Fibroblast of skin of left biceps (primary cell): ENCODE measurements at regions not wholly inside any gene's neighbourhood (a gene's known extent, or its start where the extent isn't known, plus 50 kb on each side); places are given as distances from the start of the nearest gene placed in this dataset.

ENCODE experiments used
- DNase-seq, 2 experiments: peaks; one replicate each; pipeline ENCODE4 v3.0.0-alpha.2; 2013; ENCODE audit warnings: low read depth in 2 of 2

DNA sequence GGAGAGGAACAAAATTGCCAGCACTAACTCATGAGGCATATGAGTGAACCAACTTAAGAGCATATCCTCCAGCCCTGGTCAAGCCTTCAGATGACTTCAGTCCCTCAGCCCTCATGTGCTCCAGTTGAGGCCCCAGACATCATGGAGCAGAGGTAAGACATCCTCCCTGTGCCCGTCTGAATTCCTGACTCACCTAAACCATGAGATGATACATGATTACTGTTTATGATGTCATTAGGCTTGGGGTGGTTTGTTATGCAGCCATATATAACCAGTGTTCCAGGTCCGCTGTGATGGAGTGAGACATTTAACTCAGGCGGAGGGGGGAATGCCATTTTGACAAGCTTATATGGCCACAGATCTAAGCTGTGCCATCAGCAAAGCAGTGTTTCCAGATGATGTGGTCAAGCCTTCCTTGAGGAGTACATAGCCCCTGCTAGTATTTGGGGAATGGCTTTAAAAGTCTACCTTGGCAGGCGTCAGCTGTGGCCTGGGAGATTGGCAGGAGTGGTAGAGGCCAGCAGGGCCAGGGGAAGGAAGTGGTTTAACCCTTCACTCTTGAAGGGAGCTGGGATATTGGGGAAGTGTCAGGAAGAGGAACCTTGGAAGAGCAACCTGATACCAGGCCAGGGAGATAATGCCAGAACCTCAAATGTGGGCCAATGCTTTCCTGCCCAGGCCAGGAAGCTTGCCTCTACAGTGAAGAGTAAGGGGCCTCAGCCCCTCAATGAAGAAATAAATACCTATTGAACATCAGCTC is 343.0 kb upstream of the PODXL start:
- no peak for DNase-seq

DNA sequence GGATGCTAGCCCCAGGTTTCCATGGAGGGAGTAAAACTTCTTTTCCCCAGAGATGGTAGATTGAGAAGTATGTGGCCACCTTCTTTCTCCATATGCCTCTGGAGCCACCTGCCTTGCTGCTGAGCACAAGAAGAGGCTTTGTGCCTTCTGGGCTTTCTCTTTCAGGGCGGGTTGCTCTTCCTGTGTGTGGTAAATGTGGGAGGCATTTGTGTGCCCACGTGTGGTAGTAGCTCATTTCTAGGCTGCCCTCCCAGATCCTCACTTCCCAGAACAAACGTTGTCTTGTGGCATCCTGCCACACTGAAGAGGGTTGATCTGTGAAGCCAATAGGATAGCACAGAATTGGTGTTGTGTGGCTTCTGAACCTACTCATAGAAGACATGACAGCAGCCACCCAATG is 342.0 kb upstream of the PODXL start:
- no peak for DNase-seq

DNA sequence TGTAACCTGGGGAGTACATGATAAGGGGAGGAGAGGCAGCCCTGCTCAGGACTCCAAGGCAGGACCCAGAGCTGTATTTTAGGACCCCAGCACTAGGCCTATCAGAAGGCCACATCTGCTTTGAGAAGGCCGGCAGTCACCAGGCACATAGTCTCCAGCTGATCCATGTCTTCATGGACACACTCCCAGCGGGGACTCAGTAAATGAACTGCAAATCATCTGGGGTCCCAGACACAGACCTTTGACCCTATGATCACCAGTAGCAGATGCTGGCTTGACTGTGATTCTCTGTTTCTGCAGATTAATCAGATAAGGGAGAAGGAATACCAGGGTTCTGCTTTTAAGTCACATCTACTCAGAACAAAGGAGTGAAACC is 341.4 kb upstream of the PODXL start:
- DNase-seq = no peak

DNA sequence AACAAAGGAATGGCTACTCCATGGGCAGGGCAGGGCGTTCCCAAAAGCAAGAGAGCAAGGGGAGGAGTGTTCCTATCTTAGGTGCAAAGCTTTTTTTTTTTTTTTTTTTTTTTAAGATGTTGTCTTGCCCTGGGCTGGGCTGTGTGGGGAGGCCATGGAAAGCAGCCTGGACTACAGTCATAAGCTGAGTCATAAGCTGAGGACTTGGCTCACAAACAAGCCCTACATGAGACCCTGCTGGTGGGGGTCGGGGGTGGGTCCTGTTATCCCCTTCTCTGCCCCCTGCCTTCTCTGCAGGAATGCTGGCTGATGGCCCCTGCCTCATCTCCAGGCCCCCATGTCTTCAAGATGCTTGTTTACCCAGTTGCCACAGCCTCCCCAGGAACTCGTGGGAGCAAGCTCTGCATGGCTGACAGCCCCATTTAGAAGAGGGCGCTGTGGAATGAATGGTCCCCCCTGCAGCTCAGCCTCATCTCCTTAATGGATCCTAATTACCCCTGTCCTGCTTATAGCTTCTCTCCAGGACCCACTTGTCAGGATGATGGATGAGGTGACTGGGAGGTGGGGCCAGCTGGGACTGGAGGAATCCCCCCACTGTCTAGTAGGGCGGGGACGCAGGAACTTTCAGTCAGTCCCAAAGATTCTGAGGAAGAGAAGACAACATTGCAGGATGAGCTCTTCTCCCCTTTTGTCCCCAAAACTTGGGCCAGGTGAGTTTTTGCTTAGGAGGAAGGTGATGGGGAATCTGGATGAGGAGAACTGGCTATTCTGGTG is 340.8 kb upstream of the PODXL start:
- peak; percentile 42 to 50 for DNase-seq

DNA sequence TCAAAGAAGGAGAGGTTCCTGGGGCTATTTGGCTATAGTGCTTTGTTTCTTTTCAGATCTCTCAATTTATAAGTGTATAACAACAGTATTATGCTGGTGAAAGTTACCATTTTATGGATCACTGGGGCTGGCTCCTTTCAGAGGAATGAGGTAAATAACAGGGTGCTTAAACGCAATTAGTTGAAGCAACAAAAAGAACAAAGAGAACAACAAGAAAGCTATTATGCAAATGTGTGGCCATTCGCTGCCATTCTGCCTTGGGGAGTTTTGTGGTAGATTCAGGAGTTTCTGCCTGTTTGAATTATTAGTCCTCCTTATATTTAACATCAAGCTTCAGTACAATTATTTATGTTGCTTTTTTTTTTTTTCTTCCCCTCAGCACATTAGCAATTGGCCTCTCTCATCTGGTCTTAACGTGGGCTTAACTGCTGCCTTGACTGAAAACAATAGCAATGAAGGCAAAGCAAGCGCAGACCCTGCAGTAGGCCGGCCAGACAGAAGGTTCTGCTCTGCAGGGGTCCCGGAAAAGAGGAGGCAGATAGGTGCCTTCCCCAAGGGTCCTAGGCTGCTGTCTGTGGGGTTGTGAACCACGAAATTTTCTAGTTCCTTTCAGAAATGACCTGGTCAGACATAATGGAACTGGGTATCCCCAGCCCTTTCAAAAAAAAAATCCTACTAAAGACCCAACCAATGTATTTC is 339.9 kb upstream of the PODXL start:
- no peak for DNase-seq

DNA sequence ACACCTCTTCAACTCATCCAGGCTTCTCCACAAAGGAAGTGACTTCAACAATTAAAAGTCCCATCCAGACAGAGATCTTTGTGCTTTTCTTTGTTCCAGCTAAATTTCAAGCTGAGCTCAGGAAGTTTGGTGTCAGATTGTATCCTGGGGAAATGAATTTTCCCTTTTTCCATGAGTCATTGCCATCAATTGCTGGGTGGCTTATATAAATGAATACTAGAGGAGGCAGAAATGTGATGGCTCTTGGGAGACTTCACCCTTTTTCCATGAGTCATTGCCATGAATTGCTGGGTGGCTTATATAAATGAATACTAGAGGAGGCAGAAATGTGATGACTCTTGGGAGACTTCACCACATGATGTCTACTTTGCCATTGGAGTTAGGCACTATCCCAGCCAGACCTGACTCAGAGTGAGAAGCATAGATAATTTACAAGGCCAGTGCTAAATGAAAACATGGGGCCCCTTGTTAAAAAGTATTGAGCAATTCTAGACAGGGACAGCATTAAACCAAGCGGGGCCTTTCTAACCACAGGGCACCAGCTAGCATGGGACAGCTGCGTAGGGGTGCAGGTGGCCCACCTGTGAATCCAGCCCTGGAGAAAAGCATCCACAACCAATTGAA is 339.2 kb upstream of the PODXL start:
- DNase-seq = peak; percentile 89

DNA sequence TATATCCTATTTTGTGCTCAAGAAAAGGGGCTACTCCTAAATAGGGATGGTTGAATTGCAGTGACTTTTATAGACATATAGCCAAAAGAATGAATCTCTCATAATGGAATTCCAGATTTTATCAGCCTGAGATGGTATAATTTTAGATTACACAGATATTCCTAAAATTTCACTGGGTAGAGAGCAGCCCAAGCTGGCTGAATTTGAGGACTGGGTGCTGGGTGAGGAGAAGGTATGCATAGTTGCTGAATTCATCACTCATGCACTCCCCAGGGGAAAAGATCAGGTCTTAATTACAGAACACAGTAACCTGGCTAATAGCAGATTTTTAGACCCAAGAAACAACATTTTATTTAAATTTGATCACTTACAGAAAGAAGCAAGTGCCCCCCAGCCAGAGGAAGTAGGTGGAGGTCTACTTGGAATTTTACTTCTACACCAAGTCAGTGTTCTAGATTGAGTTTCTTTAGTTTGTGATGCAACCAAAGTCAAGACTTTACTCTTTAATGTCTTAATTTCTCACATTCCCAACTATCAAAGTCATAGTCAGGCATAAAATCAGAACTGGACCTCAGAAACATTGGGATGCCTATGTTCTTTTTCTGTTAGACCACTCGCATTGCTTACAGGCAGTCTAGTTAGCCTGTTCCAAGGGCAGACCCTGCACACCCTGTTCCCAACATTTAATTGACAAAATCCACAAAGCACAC is 337.4 kb upstream of the PODXL start:
- peak; percentile 12 to 29 for DNase-seq

DNA sequence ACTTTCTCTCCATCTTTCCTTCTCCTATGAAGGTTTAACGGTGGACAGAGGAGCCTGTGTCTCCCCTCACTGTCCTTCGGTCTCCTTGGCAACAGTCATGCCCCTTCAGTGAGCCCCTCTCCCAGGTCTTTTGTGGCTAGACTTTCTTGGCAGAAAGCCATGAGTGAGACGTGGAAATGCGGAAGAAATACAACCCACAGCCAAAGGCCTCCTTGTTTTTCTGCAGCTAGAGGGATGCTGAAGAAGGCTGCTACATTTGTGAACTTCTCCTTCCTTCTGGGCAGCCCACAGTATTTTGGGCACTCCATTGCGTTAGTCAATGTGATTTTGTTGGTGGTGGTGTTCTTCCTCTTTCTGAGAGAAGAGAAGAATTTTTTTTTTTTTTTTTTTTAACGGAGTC is 333.7 kb upstream of the PODXL start:
- DNase-seq = no peak

DNA sequence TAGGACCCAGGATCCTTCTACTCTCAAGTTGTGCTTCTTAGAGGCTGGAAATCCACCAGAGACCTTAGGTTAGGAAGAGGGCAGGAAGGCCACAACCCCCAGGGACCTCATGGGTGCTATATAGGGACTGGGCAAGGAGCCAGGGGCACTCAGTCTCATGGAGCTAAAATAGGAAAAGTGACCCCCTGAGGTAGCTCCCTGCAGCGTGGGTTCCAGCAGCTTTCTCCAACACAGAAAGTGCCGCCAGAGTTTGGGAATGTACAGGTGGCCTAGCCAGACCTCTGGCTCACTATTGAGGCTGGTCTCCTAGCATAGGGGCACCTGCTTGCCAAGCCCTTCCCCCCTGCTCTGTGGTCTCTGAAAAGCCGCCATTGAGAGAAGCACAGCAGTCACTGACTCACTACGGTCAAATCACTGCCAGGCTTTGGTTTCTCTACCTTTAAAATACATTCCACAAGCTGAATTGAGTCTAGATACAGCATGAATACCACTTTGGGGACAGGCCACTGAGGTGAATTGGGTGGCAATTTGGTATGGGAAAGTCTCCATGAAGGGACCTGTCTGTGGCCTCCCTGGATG is 333.2 kb upstream of the PODXL start:
- no peak for DNase-seq

DNA sequence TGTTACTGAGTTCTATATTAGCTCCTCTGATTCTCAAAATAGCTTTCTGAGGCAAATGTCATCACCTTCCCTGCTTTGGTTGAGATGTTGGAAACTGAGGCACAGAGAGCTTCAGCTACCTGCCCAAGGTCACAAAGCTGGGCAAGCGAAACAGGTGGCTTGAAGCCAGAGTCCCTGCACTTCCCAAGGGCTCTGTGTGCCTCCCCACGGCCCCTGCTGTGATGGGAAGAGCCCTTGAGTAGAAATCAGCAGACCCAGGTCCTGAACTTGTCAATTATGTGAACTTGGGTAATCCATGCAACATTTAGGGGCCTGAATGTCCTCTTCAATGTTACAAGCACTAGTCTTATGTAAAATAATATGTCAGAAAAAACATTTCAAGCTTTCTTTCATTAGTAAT is 327.3 kb upstream of the PODXL start:
- no peak for DNase-seq

DNA sequence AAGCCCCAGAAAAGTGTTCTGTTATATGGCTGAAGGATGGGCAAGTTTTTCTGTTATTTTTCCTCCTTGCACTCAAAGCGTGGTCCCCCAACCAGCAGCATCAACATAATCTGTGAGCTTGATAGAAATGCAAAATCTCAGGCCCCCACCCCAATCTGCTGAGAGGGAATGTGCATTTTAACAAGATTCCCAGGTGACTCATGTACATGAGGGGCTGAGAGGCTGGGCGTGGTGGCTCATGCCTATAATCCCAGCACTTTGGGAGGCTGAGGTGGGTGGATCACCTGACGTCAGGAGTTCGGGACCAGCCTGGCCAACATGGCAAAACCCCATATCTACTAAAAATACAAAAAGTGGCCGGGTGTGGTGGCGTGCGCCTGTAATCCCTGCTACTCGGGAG is 326.8 kb upstream of the PODXL start:
- DNase-seq = no peak

DNA sequence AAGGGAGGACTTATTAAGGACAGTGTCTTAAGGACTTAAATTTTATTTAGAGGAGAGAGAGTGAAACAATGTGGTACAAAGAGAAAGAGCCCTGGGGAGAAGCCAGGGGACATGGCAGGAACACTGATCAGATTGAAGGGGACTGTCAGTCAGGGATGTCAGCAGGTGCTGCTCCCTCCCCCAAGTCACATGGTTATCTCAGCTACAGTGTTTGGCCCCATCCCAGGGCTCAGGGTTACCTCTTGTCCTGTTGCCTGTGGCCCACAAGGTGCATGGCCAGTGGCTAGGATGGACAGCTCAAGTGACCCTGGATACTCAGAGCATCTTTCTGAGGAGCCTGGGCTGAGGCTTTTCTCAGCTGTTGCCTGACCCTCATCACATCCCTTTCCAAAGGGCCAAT is 325.9 kb upstream of the PODXL start:
- DNase-seq = no peak

DNA sequence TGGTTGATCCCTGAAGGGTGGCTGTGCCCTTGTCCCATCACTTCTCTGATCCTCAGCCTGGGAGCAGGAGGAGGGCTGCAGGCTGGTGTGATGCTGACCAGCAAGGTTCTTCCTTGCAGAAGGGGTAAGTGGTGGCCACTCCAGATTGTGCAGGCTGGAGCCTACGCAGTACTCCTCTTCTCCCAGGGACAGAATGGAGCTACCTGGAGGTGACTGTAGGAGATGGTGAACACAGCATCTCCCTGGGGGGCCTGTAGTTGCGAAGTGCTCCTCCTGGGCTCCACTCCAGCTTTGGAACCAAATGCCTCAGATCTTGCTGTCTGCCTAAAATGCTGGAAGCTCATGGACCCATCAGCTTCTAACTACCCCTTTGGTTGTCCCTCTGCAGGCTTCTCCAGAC is 323.6 kb upstream of the PODXL start:
- no peak for DNase-seq

DNA sequence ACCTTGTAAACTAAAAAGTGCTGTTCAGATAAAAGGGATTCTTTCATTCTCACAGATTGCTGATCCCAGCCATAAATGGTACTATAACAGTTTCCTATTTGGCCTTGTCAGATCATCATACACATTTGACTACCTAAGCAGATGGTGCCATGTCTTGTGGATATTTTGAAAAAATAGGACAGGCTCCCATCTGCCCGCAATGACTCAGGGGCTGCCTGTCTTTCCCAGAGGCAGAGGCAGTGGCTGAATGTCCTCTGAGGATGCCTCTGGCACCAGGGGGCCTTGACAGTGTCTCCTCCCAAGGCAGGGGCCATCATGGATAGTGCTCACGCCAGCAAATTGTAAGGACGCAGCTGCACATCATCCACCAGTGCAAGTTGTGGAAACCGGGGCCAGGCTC is 323.0 kb upstream of the PODXL start:
- no peak for DNase-seq

DNA sequence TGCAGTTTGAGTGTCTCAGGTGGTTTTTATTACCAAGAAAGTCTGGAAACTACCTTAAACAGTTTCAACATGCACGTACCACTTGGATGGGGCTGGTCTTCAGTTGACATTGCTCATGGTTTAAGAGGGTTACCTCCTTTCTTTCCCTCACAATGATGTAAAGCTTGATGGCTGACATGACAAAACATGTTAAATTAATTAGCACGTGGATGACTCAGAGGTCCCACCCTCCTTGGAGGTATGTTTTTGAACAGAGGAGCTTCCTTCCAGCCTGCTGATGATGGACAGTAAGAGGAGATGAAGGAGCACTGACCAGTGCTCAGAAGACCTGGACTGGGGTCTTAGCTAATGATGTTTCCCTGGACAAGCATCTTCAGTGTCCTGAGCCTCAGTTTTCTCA is 322.3 kb upstream of the PODXL start:
- DNase-seq = no peak

DNA sequence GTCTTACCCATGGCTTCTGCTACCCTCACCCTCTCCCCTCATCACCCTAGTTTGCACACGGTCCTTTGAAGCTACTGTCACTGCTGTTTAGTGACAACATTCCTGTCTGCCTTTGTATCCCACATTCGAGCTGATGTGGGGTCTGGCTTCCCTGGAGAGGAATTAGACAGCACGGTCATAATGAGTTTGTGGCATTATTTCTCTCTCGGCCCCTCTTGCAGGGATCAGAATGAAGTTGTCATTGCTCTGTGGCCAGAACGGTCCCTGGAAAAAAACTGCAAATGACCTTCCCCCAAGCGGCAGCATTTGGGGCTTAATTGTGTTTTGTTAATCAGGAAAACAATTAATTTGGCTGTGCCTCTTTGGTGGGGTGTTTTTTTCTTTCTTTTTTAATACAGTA is 317.2 kb upstream of the PODXL start:
- no peak for DNase-seq

DNA sequence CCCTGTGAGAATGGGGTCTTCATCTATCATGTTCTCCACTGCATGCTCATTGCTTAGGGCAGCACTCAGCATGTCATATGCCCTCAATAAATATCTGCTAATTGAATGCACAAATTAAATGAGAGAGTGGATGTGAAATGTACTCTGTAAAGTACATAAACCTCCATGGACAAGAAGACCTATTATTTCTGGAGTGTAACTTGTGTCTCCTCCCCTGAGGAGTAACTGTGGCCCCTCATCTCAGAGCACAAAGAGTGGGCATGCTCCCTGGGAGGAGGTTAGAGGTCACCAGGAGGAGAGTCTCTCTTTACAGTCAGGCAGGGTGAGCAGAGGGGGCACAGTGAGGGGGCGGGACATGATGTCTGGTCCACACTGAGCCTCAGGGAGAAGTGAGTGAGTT is 313.6 kb upstream of the PODXL start:
- DNase-seq = no peak

DNA sequence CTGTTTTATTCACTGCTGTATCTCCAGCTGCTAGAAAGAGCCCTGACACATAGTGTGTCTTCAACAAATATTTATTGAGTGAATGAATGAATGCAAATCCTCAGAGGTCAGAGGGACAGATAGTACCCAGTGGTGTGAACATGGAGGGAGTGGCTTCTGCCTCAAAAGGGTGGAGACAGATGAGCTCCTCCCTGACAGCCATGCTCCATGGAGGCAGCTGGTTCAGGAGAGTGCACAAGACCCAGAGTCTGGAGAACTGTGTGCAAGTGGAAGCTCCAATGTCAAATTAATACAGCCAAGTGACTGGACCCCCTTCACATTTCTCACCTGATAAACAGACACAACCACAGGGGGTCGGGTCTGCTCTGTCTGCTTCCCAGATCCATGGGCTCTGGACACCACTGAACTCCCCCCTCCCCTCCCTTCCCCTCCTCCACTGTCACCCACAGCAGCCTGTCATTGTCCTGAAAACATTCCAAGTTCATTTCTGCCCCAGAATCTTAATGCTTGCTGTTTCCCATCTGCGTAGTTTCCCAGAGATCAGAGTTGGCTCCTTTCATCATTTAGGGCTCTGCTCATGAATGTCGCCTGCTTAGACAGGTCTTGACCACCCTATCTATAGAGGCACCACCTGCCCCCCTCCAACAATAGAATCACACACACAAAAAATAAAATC is 312.9 kb upstream of the PODXL start:
- no peak for DNase-seq

DNA sequence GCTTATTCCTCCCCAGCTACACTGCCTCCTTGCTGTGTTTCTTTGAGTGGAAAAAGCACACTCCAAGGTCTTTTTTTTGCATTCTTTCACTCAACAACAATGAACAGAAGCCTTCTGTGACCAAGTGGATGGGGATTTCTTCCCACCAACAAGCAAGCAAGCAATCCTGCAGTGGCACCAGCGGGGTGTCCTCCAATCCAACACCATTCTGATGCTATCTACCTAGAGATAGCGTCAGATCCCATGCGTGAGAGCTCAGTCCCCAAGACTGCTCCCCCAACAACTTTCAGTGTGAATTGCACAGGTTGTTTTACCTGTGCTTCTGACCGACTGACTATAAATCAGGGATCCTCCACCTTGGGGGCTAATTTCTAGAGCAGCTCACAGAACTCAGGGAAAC is 311.0 kb upstream of the PODXL start:
- no peak for DNase-seq

DNA sequence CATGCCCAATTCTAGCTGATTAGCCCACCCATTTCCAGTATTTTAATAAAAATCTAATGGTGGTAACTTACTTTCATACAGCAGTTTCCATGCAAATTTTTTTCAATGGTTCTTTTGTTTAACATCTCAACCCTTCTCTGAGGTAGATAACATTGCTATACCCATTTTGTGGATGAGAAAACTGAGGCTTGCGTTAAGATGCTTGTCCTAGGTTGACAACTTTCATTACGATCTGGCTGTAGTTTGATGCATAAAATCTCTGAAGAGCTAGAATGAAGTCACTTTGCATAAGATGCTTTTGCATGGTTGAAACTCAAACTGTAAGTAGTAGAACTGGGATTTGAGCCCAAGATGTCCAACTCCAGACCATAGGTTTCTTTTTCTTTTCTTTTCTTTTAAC is 309.5 kb upstream of the PODXL start:
- no peak for DNase-seq
